Activated naive CD8-positive, alpha-beta T cell treated with anti-CD3 and anti-CD28 coated beads, Interleukin-2, amount 50 U/mL, for 24 hours (primary cell): ENCODE measurements at regions not wholly inside any gene's neighbourhood (a gene's known extent, or its start where the extent isn't known, plus 50 kb on each side); places are given as distances from the start of the nearest gene placed in this dataset.

Source experiments
- ATAC-seq: fragments of 150-1000 bp; cut with Tn5 transposase; one replicate; pipeline ENCODE4 v1.10.0; 2021
- DNase-seq: peaks from one replicate; pipeline ENCODE4 v3.0.0; 2021
- H3K27ac Mint-ChIP-seq: one replicate; pipeline ENCODE4 v1.8.0; 2021; ENCODE audit warnings: mild to moderate bottlenecking, mixed read lengths
- H3K27me3 Mint-ChIP-seq: one replicate; pipeline ENCODE4 v1.8.0; 2021; ENCODE audit warnings: mixed read lengths
- H3K36me3 Mint-ChIP-seq: one replicate; pipeline ENCODE4 v1.8.0; 2021; ENCODE audit warnings: low read depth, mixed read lengths
- H3K4me1 Mint-ChIP-seq: one replicate; pipeline ENCODE4 v1.8.0; 2021; ENCODE audit warnings: mixed read lengths
- H3K4me3 Mint-ChIP-seq: one replicate; pipeline ENCODE4 v1.8.0; 2021; ENCODE audit warnings: mild to moderate bottlenecking, moderate library complexity, mixed read lengths
- H3K9me3 Mint-ChIP-seq: one replicate; pipeline ENCODE4 v1.8.0; 2021; ENCODE audit warnings: mixed read lengths

DNA sequence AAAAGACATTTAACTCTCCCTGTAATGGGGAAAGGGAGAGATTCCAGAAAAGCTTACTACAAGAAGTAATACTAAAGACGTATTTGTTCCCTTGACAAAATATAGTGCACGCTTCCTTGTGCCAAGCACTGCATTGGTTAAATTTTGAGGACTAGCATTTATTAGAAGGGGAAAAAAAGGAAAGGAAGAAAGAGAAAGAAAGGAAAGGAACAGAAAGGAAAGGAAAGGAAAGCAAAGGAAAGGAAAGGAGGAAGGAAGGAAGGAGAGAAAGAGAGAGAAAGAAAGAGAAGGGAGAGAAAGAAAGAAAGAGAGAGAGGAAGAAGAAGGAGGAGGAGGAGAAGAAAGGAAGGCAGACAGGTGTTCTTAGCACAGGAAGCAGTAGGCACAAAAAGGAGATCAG is 110.1 kb upstream of the CDH6 start:
- ATAC-seq (no peak), DNase-seq (no peak)
- Mint-ChIP-seq H3K9me3 (peaks cover 6% of the 10 kb centered on the region), H3K4me1 (no peaks in the 10 kb centered on the region), H3K4me3 (no peak overlapping the region), H3K36me3 (no peaks in the 10 kb centered on the region), H3K27me3 (no peaks in the 10 kb centered on the region), H3K27ac (no peak overlapping the region)

DNA sequence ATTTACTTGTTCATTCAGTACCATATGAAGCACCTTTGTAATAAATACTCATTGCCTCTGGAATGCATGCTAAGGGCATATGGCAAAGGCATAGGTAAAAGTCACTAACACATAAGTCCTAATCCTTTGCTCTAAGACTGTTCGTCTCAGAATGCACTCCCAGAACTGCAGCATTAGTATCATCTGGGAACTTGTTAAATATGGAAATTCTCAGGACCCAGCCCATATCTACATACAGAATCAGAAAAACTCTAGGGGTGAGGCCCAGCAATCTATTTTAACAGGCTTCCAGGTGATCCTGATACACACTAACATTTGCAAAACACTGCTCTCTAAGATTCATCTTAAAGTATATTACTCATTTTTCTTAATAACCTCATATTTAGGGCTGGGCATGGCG is 113.8 kb upstream of the CDH6 start:
- Mint-ChIP-seq H3K9me3 (peaks cover 8% of the 10 kb centered on the region), H3K27ac (no peak overlapping the region), H3K4me1 (no peaks in the 10 kb centered on the region), H3K36me3 (no peaks in the 10 kb centered on the region), H3K4me3 (no peak overlapping the region), H3K27me3 (no peaks in the 10 kb centered on the region)
- DNase-seq: no peak
- ATAC-seq: no peak

DNA sequence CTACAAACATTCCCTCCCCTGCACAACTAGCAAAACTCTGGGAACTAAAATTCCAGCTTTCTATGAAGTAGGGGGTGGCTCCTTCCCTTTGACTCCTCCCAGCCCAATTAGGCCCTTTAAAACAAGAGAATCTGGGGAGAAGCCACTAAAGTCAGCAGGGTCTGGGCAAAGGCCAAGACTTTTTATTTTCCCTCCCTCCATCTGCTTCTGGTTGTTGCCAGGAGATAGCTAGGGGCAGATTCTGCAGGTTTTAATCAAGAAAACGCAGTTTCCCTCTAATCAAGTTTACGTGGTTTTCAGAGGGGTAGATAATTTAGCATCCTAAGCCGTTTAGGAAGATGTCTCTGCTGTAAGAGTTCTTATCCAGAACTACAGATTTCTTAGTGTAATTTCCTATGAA is 114.5 kb upstream of the CDH6 start:
- H3K36me3 Mint-ChIP-seq: no peaks in the 10 kb centered on the region
- DNase-seq: no peak
- peaks cover 8% of the 10 kb centered on the region for H3K9me3 Mint-ChIP-seq
- H3K27ac Mint-ChIP-seq: no peak overlapping the region
- no peaks in the 10 kb centered on the region for H3K4me1 Mint-ChIP-seq
- ATAC-seq: no peak
- H3K27me3 Mint-ChIP-seq: no peaks in the 10 kb centered on the region
- H3K4me3 Mint-ChIP-seq: no peak overlapping the region

DNA sequence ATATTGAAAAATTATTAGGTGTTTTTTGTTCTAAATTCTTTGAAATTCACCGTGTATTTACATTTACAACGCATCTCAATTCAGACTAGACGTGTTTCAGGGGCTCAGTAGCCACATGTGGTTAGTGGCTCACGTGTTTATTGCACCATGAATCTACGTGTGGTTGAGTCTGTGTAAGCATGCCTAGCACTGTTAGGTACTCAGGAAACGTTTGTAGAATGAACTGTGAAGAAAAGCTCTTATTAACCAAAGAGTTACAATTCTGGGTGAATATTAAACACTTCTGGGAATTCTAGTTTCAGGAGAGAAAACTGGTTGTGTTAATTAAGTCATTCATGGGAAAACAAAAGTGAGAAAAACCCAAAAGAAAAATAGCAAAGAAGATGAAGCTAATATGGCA is 117.5 kb upstream of the CDH6 start:
- H3K27me3 Mint-ChIP-seq: no peaks in the 10 kb centered on the region
- H3K36me3 Mint-ChIP-seq: no peaks in the 10 kb centered on the region
- DNase-seq (no peak), ATAC-seq (no peak)
- H3K4me1 Mint-ChIP-seq: no peaks in the 10 kb centered on the region
- peaks cover 8% of the 10 kb centered on the region for H3K9me3 Mint-ChIP-seq
- no peak overlapping the region for H3K27ac Mint-ChIP-seq
- H3K4me3 Mint-ChIP-seq: no peak overlapping the region

DNA sequence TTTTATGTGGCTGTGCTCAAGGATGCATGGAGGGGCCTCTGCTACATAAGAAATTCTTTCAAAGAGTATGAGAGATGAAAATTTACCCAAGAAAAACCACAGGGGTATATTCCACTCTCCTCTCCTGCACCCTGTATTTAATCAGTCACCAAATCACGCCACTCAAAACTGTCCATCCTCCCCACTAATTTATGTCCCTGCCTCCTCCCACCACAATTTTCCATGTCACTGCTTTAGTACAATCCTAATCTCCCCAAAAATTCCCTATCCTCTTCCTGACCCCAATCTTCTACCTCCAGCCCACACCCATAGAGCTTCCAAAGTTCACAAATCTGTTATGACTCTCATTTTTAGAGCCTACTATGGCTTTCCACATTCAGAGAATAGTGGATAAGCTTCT is 125.2 kb upstream of the CDH6 start:
- H3K36me3 Mint-ChIP-seq: no peaks in the 10 kb centered on the region
- H3K9me3 Mint-ChIP-seq: peaks cover 15% of the 10 kb centered on the region
- H3K27ac Mint-ChIP-seq: no peak overlapping the region
- H3K4me3 Mint-ChIP-seq: no peak overlapping the region
- DNase-seq: no peak
- no peak for ATAC-seq
- no peaks in the 10 kb centered on the region for H3K4me1 Mint-ChIP-seq
- no peaks in the 10 kb centered on the region for H3K27me3 Mint-ChIP-seq

DNA sequence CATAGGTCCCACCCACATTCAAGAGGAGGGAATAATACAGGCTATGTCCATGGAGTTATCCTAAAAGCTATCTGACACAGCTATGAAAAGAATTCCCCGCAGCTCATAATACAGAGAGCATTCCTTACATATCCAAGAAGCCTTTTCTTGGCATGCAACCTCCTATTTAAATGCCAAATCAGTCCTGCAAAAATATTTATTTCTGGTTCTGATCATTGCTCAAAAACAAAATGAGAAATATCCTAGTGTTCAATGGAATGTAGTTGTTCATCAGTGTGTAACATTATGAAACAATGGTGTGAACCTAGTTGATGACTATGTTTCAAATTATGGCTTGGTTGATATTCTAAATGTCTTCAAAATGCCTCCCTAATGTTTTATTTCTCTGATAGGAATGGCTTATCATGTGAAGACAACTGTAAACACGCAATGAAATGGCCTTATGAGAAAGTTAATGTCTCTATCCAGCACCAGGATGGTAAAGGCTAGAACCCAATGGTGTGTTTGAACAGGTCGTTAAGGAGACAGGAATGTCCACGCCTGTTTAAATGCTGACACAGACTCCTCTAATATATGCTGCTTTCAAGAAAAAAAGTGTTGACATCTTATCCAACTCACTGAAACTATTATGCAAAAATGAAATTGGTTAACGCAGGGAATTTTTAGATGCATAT is 126.7 kb upstream of the CDH6 start:
- DNase-seq: no peak
- Mint-ChIP-seq H3K4me1 (no peaks in the 10 kb centered on the region), H3K36me3 (no peaks in the 10 kb centered on the region), H3K27me3 (no peaks in the 10 kb centered on the region), H3K4me3 (no peak overlapping the region), H3K9me3 (peaks cover 16% of the 10 kb centered on the region), H3K27ac (no peak overlapping the region)
- ATAC-seq: no peak

DNA sequence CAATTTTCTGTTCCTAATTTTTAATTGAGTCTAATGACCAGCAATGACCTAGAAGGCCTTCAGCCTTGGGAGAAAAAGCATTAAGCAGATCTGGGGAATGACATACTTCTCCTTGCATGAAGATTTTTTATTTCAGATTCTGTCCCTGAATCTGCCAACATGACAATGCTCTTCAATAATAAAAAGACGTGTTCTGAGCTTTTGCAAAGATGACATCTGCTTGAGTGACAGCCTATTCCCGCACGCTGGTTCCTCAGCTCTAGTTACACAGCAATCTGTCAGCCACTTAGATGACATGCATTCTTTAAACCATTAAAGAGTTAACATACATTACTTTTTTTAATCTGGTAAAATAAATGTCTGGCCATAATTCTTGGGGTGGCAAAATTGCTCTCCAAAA is 129.3 kb upstream of the CDH6 start:
- Mint-ChIP-seq H3K4me3 (no peak overlapping the region), H3K4me1 (no peaks in the 10 kb centered on the region), H3K27me3 (no peaks in the 10 kb centered on the region), H3K27ac (no peak overlapping the region), H3K36me3 (no peaks in the 10 kb centered on the region), H3K9me3 (peaks cover 19% of the 10 kb centered on the region)
- ATAC-seq (no peak), DNase-seq (no peak)

DNA sequence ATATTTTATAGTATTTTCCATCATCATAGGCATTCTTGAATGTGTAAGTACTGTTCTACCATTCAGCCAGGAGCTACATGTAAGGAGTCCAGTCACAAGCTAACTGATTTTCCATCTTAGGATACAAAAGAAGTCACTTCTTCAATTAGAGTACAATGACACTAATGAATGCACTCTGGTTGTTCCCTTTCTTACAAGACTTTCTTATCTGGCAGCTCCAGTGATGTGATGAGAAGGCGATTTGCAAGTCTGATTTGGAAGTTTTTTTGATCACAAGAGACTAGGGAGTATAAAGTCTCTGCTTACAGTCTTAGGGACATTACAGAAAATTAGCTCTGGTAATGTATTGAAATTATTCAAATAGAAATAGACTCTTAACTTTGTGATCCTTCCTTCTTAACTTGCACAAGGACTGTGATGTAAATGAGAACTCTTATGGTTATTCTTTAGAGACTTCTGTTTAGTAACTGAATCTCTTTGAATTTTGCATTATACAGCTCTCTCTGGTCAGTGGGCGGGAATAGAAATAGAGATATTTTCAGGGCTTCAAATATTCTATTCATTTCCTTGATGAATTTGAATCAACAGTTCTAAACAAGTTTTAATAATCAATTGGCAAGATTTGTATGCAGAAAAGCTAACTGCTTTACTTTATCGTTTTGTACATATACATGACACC is 130.4 kb upstream of the CDH6 start:
- ATAC-seq: no peak
- Mint-ChIP-seq H3K27me3 (no peaks in the 10 kb centered on the region), H3K4me1 (no peaks in the 10 kb centered on the region), H3K4me3 (no peak overlapping the region), H3K9me3 (peaks cover 11% of the 10 kb centered on the region), H3K27ac (no peak overlapping the region), H3K36me3 (no peaks in the 10 kb centered on the region)
- no peak for DNase-seq

DNA sequence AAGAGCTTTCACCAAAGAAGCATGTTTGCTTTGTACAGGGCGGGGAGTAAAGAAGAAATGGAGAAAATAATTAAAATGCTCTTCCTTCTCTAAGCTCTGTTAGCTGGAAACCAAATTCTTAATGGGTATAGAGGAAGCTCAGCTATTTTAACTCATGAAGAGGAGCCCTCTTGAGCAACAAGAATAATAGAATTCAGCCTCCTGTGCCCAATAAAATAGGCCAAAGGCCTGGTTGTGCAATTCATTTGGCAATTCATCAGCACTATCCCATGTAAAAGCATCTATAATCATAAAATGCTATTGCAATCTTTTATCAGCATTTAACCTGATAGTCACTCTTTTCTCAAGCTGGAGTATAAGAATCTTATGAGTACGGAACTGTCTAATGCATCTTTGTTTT is 133.6 kb upstream of the CDH6 start:
- no peak overlapping the region for H3K27ac Mint-ChIP-seq
- no peaks in the 10 kb centered on the region for H3K36me3 Mint-ChIP-seq
- DNase-seq (no peak), ATAC-seq (no peak)
- H3K4me3 Mint-ChIP-seq: no peak overlapping the region
- H3K9me3 Mint-ChIP-seq: peaks cover 4% of the 10 kb centered on the region
- no peaks in the 10 kb centered on the region for H3K27me3 Mint-ChIP-seq
- no peaks in the 10 kb centered on the region for H3K4me1 Mint-ChIP-seq

DNA sequence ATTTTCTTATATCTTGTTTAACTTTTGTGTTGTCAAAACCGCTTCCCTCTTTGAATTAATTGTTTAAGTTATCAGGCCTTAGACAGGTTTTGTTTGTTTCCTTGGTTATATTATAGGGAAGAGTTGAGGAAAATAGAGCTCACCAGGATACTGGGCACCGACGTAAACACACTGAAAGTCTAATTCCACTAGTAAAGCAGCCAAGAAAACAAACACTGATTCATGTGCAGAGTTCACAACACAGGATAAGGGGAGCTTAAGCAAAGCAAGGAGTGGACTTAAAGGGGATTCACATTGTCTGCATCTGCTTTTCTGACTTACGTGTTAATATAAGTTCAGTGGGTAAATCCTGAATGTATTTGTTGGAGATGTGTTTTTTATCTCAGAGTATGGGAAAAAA is 139.0 kb upstream of the CDH6 start:
- H3K9me3 Mint-ChIP-seq: no peaks in the 10 kb centered on the region

DNA sequence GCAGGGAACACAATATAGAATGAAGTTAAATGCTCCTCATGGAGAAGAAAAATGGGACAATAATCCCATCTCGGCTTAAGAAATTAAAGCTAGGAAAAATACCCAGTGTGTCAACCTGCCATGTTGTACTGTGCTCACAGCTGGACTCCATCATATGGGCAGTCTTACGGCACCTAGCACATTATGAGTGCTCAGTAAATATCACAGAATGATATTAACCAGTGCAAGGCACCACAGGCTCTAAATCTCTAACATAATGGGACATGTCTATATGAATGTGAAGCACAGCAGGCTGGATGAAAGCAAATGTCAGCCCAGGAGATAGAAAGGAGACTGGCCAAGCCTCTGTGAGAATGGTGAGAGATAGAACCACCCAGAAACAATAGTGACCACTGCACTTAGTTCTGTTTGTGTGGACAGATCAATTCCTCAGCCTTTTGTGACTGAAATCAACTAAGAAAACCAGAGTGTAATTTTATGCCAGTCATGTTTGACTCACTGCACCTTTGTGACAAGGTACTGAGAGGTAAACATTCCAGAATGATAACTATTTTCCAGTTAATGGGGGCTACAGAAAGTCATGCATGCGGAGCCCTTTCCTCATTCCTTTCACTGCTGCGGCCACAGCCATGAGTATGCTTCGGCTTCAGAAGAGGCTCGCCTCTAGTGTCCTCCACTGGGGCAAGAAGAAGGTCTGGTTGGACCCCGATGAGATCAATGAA is 140.4 kb upstream of the CDH6 start:
- DNase-seq (no peak), ATAC-seq (no peak)
- H3K4me3 Mint-ChIP-seq: no peak overlapping the region
- H3K4me1 Mint-ChIP-seq: no peaks in the 10 kb centered on the region
- no peaks in the 10 kb centered on the region for H3K27me3 Mint-ChIP-seq
- H3K36me3 Mint-ChIP-seq: no peaks in the 10 kb centered on the region
- H3K9me3 Mint-ChIP-seq: no peaks in the 10 kb centered on the region
- no peak overlapping the region for H3K27ac Mint-ChIP-seq

More for the DNA sequence above, 139.0 kb upstream of the CDH6 start:
- Mint-ChIP-seq H3K27me3 (no peaks in the 10 kb centered on the region), H3K27ac (no peak overlapping the region), H3K4me1 (no peaks in the 10 kb centered on the region), H3K36me3 (no peaks in the 10 kb centered on the region), H3K4me3 (no peak overlapping the region)
- DNase-seq: no peak
- ATAC-seq: no peak

DNA sequence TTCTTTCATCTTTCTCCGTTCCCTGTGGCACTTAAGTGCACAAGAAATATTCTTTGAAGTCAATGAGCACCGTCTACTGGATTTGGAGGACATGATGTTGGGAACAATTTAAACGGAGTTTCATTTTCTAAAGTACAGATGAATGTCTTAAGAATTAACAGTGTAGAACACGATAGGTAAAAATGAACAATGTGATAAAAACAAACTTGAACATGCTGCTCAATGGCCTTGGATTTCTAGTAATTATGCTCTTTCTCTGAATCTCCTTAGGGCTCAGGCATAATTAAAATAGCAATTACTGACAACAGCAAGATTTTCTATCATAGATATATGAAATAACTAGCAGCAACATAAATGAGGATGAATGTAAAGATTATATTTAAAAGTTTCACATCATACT is 142.2 kb upstream of the CDH6 start:
- Mint-ChIP-seq H3K27me3 (no peaks in the 10 kb centered on the region), H3K4me1 (no peaks in the 10 kb centered on the region), H3K4me3 (no peak overlapping the region), H3K36me3 (no peaks in the 10 kb centered on the region), H3K27ac (no peak overlapping the region), H3K9me3 (no peaks in the 10 kb centered on the region)
- DNase-seq (no peak), ATAC-seq (no peak)

DNA sequence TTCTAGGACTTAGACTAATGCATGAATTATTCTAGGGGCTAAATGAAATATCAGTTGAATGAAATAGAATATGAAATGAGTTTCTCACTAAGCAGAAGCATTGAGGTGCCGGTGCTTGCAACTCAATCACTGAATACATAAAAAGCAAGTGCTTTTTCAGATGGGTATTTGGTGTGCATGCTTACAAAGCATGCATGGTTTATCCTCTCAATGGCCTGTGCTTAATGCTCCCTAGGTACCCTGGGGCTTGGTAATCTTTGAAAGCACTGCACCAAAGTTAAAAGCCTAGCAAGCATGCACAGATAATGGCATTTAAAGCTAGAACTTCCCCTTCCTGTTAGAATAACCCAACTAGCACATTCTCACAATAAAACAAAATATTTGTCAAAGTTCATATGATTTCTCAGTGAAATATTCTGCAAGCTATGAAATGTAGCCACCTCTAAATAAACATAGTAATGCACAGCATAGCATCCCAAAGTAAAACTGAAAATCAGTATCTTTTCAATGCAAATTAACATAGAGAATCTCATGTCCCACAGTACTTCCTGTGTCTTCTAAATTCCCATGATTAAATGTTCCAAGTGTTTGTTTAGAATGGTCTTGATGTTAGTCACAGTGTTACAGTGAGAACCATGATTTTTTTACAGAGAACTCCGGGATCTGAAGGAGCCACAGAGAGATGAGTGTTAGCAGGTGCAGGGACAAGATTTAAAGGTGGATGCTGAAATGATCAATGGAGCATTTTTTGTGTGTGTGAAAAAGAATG is 143.4 kb upstream of the CDH6 start:
- Mint-ChIP-seq H3K4me3 (no peak overlapping the region), H3K36me3 (no peaks in the 10 kb centered on the region), H3K27me3 (no peaks in the 10 kb centered on the region), H3K9me3 (no peaks in the 10 kb centered on the region), H3K27ac (no peak overlapping the region), H3K4me1 (no peaks in the 10 kb centered on the region)
- ATAC-seq (no peak), DNase-seq (no peak)

DNA sequence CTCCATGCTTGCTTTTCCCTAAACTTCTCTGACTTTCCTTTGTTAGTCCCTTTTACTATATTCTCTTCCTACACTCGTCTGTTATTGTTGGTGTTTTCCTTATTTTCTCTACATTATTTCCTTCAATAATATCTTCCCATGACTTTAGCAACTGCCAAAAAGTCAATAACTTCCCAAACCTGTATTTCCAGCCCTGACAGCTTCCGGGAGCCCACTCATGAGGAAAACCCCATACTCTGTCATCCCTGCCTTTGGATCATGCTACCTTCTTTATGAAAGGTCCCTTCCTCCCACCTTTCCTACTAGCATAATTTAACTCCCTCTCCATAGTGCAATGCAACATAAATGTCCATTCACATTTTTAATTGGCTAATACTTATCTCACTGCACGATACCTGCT is 144.0 kb upstream of the CDH6 start:
- Mint-ChIP-seq H3K4me3 (no peak overlapping the region), H3K27me3 (no peaks in the 10 kb centered on the region), H3K36me3 (no peaks in the 10 kb centered on the region), H3K27ac (no peak overlapping the region), H3K9me3 (no peaks in the 10 kb centered on the region), H3K4me1 (no peaks in the 10 kb centered on the region)
- no peak for DNase-seq
- ATAC-seq: no peak
